ENCODE measurements at regions not wholly inside any gene's neighbourhood (a gene's known extent, or its start where the extent isn't known, plus 50 kb on each side); places are given as distances from the start of the nearest gene placed in this dataset.

- intact Hi-C loops (cut with micrococcal nuclease), result no loop called here
- no peaks in the 10 kb centered on the region for H3K9me2 ChIP-seq (replicated peaks; ENCODE audit: low read length)
- H2AFZ ChIP-seq (ENCODE audit: low read length), result no peak overlapping the region
- BruUV-seq (replicated peaks), result no TSS peak
- DNase-seq (no peak), ATAC-seq (no peak)
- peaks cover 26% of the 10 kb centered on the region for H3K27me3 ChIP-seq (ENCODE audit: low read length)
- ChIA-PET CTCF (no interaction called here), POLR2A (ENCODE audit: unreplicated experiment) (no interaction called here)
- H3K4me3 ChIP-seq (ENCODE audit: low read length), result no peak overlapping the region
- H4K20me1 ChIP-seq (ENCODE audit: low read length), result no peaks in the 10 kb centered on the region
- no peaks in the 10 kb centered on the region for H3F3A ChIP-seq (ENCODE audit: low read length, unreplicated experiment)
- TF ChIP-seq EZH2 (IDR thresholded peaks at IDR 0.05; ENCODE audit: low read length, unreplicated experiment) (no peak), CTCF (conservative IDR thresholded peaks at IDR 0.05; ENCODE audit: low read depth, low read length) (no peak), EZH2phosphoT487 (IDR thresholded peaks at IDR 0.05; ENCODE audit: borderline replicate concordance, low read length) (no peak)
- H3K9me3 ChIP-seq (ENCODE audit: low read length), result no peaks in the 10 kb centered on the region
- H3K9ac ChIP-seq (ENCODE audit: low read length), result no peak overlapping the region
- no peaks in the 10 kb centered on the region for H3K79me2 ChIP-seq (ENCODE audit: low read length)
- H3K4me2 ChIP-seq (ENCODE audit: low read length), result no peak overlapping the region
- no peaks in the 10 kb centered on the region for H3K36me3 ChIP-seq (ENCODE audit: low read depth, low read length)
- no peaks in the 10 kb centered on the region for H3K4me1 ChIP-seq (ENCODE audit: insufficient read depth, low read length)
- no peak overlapping the region for H3K27ac ChIP-seq (ENCODE audit: low read length)
These were observed 132.0 kb downstream of the SEC61B start for GRCh38 chr9:99354104-99354503.

- ATAC-seq (no peak), DNase-seq (no peak)
- H3K4me1 ChIP-seq (ENCODE audit: insufficient read depth, low read length), result no peaks in the 10 kb centered on the region
- no peaks in the 10 kb centered on the region for H4K20me1 ChIP-seq (ENCODE audit: low read length)
- TF ChIP-seq EZH2 (IDR thresholded peaks at IDR 0.05; ENCODE audit: low read length, unreplicated experiment), result no peak
- no peak overlapping the region for H3K27ac ChIP-seq (ENCODE audit: low read length)
- peaks cover 46% of the 10 kb centered on the region for H3K27me3 ChIP-seq (ENCODE audit: low read length)
- no peaks in the 10 kb centered on the region for H3K9me2 ChIP-seq (replicated peaks; ENCODE audit: low read length)
- BruUV-seq (replicated peaks), result no TSS peak
- ChIA-PET POLR2A (ENCODE audit: unreplicated experiment) (no interaction called here), CTCF (no interaction called here)
- H3K4me3 ChIP-seq (ENCODE audit: low read length), result no peak overlapping the region
- intact Hi-C loops (cut with micrococcal nuclease), result no loop called here
- no peak overlapping the region for H3K4me2 ChIP-seq (ENCODE audit: low read length)
- no peaks in the 10 kb centered on the region for H3K36me3 ChIP-seq (ENCODE audit: low read depth, low read length)
- no peak overlapping the region for H2AFZ ChIP-seq (ENCODE audit: low read length)
- H3K9ac ChIP-seq (ENCODE audit: low read length), result no peak overlapping the region
- no peaks in the 10 kb centered on the region for H3K79me2 ChIP-seq (ENCODE audit: low read length)
- no peaks in the 10 kb centered on the region for H3K9me3 ChIP-seq (ENCODE audit: low read length)
- H3F3A ChIP-seq (ENCODE audit: low read length, unreplicated experiment), result no peaks in the 10 kb centered on the region
These were observed 134.5 kb downstream of the SEC61B start for GRCh38 chr9:99356512-99356971.

- no peak overlapping the region for H3K4me3 ChIP-seq (ENCODE audit: low read length)
- H3K4me2 ChIP-seq (ENCODE audit: low read length), result no peak overlapping the region
- TF ChIP-seq EZH2 (IDR thresholded peaks at IDR 0.05; ENCODE audit: low read length, unreplicated experiment) (no peak), CTCF (conservative IDR thresholded peaks at IDR 0.05; ENCODE audit: low read depth, low read length) (no peak), EZH2phosphoT487 (IDR thresholded peaks at IDR 0.05; ENCODE audit: borderline replicate concordance, low read length) (no peak)
- no peaks in the 10 kb centered on the region for H3K9me3 ChIP-seq (ENCODE audit: low read length)
- intact Hi-C loops (cut with micrococcal nuclease), result no loop called here
- no TSS peak for BruUV-seq (replicated peaks)
- H3K36me3 ChIP-seq (ENCODE audit: low read depth, low read length), result no peaks in the 10 kb centered on the region
- DNase-seq (no peak), ATAC-seq (no peak)
- no peaks in the 10 kb centered on the region for H4K20me1 ChIP-seq (ENCODE audit: low read length)
- no peaks in the 10 kb centered on the region for H3K79me2 ChIP-seq (ENCODE audit: low read length)
- H3K27ac ChIP-seq (ENCODE audit: low read length), result no peak overlapping the region
- H3K9ac ChIP-seq (ENCODE audit: low read length), result no peak overlapping the region
- H3K4me1 ChIP-seq (ENCODE audit: insufficient read depth, low read length), result no peaks in the 10 kb centered on the region
- H3K9me2 ChIP-seq (replicated peaks; ENCODE audit: low read length), result no peaks in the 10 kb centered on the region
- CTCF ChIA-PET, result no interaction called here
- peaks cover 50% of the 10 kb centered on the region for H3K27me3 ChIP-seq (ENCODE audit: low read length)
- H3F3A ChIP-seq (ENCODE audit: low read length, unreplicated experiment), result no peaks in the 10 kb centered on the region
- no peak overlapping the region for H2AFZ ChIP-seq (ENCODE audit: low read length)
- POLR2A ChIA-PET (ENCODE audit: unreplicated experiment), result no interaction called here
These were observed 135.5 kb downstream of the SEC61B start for GRCh38 chr9:99357575-99357974.

Measured in PC-3 (cell line).